ENCODE measurements at regions not wholly inside any gene's neighbourhood (a gene's known extent, or its start where the extent isn't known, plus 50 kb on each side); places are given as distances from the start of the nearest gene placed in this dataset.

- Histone ChIP-seq H3K27ac (ENCODE audit: low read depth, low read length) (no peak overlapping the region), H3F3A (ENCODE audit: insufficient read depth) (no peaks in the 10 kb centered on the region), H3K4me3 (ENCODE audit: insufficient read depth, low read length, poor library complexity, severe bottlenecking) (no peak overlapping the region), H3K9me2 (replicated peaks; ENCODE audit: insufficient read depth, low read length) (no peaks in the 10 kb centered on the region), H2AFZ (ENCODE audit: low read depth, low read length, severe bottlenecking) (no peak overlapping the region), H3K4me2 (ENCODE audit: low read depth, low read length, poor library complexity, severe bottlenecking) (no peak overlapping the region), H4K20me1 (ENCODE audit: low read depth, low read length) (no peaks in the 10 kb centered on the region), H3K79me2 (ENCODE audit: insufficient read depth, low read length) (no peaks in the 10 kb centered on the region), H3K36me3 (ENCODE audit: low read length) (no peaks in the 10 kb centered on the region), H3K27me3 (ENCODE audit: low read length) (no peaks in the 10 kb centered on the region), H3K9me3 (ENCODE audit: insufficient read depth, low read length) (peaks cover 4% of the 10 kb centered on the region; the same call in 1 of the 2 replicates), H3K9ac (ENCODE audit: low read length) (no peak overlapping the region)
- TF ChIP-seq CTCF (IDR thresholded peaks at IDR 0.05; ENCODE audit: insufficient read depth, low read length, poor library complexity, severe bottlenecking), result no peak
- no peak for TF ChIP-seq EZH2phosphoT487 (conservative IDR thresholded peaks at IDR 0.05; ENCODE audit: low read length)
These were observed 108.1 kb downstream of the ERMARD start for GRCh38 chr6:169859401-169859977.

GRCh38 chr6:169858935-169859351 lies 107.5 kb downstream of the ERMARD start:
- H3K9me3 ChIP-seq (ENCODE audit: insufficient read depth, low read length), result peaks cover 3% of the 10 kb centered on the region; the same call in 1 of the 2 replicates
- no peaks in the 10 kb centered on the region for H3K9me2 ChIP-seq (replicated peaks; ENCODE audit: insufficient read depth, low read length)
- H3K4me3 ChIP-seq (ENCODE audit: insufficient read depth, low read length, poor library complexity, severe bottlenecking), result no peak overlapping the region
- no peak overlapping the region for H2AFZ ChIP-seq (ENCODE audit: low read depth, low read length, severe bottlenecking)
- H3F3A ChIP-seq (ENCODE audit: insufficient read depth), result no peaks in the 10 kb centered on the region
- no peak overlapping the region for H3K27ac ChIP-seq (ENCODE audit: low read depth, low read length)
- H3K36me3 ChIP-seq (ENCODE audit: low read length), result no peaks in the 10 kb centered on the region
- no peaks in the 10 kb centered on the region for H4K20me1 ChIP-seq (ENCODE audit: low read depth, low read length)
- H3K4me2 ChIP-seq (ENCODE audit: low read depth, low read length, poor library complexity, severe bottlenecking), result no peak overlapping the region
- no peaks in the 10 kb centered on the region for H3K27me3 ChIP-seq (ENCODE audit: low read length)
- H3K79me2 ChIP-seq (ENCODE audit: insufficient read depth, low read length), result no peaks in the 10 kb centered on the region
- no peak overlapping the region for H3K9ac ChIP-seq (ENCODE audit: low read length)
- TF ChIP-seq EZH2phosphoT487 (conservative IDR thresholded peaks at IDR 0.05; ENCODE audit: low read length), result no peak
- TF ChIP-seq CTCF (IDR thresholded peaks at IDR 0.05; ENCODE audit: insufficient read depth, low read length, poor library complexity, severe bottlenecking), result no peak

- no peak overlapping the region for H3K4me2 ChIP-seq (ENCODE audit: low read depth, low read length, poor library complexity, severe bottlenecking)
These were observed 107.0 kb downstream of the ERMARD start for GRCh38 chr6:169858293-169858934.

More at GRCh38 chr6:169858293-169858934, 107.0 kb downstream of the ERMARD start:
- no peaks in the 10 kb centered on the region for H3K36me3 ChIP-seq (ENCODE audit: low read length)
- no peak overlapping the region for H3K9ac ChIP-seq (ENCODE audit: low read length)
- H2AFZ ChIP-seq (ENCODE audit: low read depth, low read length, severe bottlenecking), result no peak overlapping the region
- H3K9me2 ChIP-seq (replicated peaks; ENCODE audit: insufficient read depth, low read length), result no peaks in the 10 kb centered on the region
- no peak overlapping the region for H3K27ac ChIP-seq (ENCODE audit: low read depth, low read length)
- no peaks in the 10 kb centered on the region for H3F3A ChIP-seq (ENCODE audit: insufficient read depth)
- H4K20me1 ChIP-seq (ENCODE audit: low read depth, low read length), result no peaks in the 10 kb centered on the region
- TF ChIP-seq CTCF (IDR thresholded peaks at IDR 0.05; ENCODE audit: insufficient read depth, low read length, poor library complexity, severe bottlenecking) (no peak), EZH2phosphoT487 (conservative IDR thresholded peaks at IDR 0.05; ENCODE audit: low read length) (no peak)
- no peaks in the 10 kb centered on the region for H3K27me3 ChIP-seq (ENCODE audit: low read length)
- H3K79me2 ChIP-seq (ENCODE audit: insufficient read depth, low read length), result no peaks in the 10 kb centered on the region
- H3K9me3 ChIP-seq (ENCODE audit: insufficient read depth, low read length), result no peaks in the 10 kb centered on the region
- H3K4me3 ChIP-seq (ENCODE audit: insufficient read depth, low read length, poor library complexity, severe bottlenecking), result no peak overlapping the region

Measured in SU-DHL-6 (cell line).